ENCODE measurements at regions not wholly inside any gene's neighbourhood (a gene's known extent, or its start where the extent isn't known, plus 50 kb on each side); places are given as distances from the start of the nearest gene placed in this dataset.

DNA sequence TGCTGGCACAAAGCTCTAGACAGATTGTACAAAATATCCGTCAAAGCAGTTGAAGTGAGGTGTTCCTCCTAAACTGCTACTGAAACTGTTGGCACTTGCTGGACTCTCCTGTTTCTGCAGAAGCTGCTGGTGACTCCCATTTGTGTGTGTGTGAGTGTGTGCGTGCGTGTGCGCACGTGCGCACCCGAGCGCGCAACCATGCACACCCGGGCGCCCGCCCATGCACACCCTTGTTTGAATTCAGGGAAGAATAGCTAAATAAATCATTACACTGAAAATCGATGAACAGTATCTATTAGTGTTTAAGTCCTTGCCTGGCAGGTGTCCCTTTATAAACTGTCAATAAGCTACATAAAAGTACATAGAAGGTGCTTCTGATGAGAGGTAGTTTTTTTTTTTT is 156.4 kb upstream of the B3GALT2 start:
- TF ChIP-seq CTCF (IDR thresholded peaks at IDR 0.05) (no peak), POLR2A (IDR thresholded peaks at IDR 0.05) (no peak)

Measured in heart left ventricle (tissue), 13 donors.